Smooth muscle cell (in vitro differentiated cells): ENCODE measurements at regions not wholly inside any gene's neighbourhood (a gene's known extent, or its start where the extent isn't known, plus 50 kb on each side); places are given as distances from the start of the nearest gene placed in this dataset.

Experiments used
- DNase-seq: peaks from one replicate; lab custom pipeline; 2025; ENCODE audit not compliant: unreplicated experiment; lab: John Stamatoyannopoulos, UW
- H2AFZ ChIP-seq: fragments of 200-600 bp; sonication (generic); 2 replicates; pipeline ENCODE4 v1.6.0; 2016; ENCODE audit warnings: antibody characterized with exemption, low read depth, mild to moderate bottlenecking
- H3F3A ChIP-seq: fragments of 200-600 bp; sonication (generic); 2 replicates; pipeline ENCODE4 v1.6.0; 2017; ENCODE audit warnings: antibody characterized with exemption, low read depth
- H3K27ac ChIP-seq: fragments of 200-600 bp; sonication (generic); 2 replicates; pipeline ENCODE4 v1.5.1; 2016; ENCODE audit warnings: low read depth, mild to moderate bottlenecking
- H3K27me3 ChIP-seq: fragments of 200-600 bp; sonication (generic); 2 replicates; pipeline ENCODE4 v1.6.1; 2016; ENCODE audit warnings: low read depth, mild to moderate bottlenecking
- H3K36me3 ChIP-seq: fragments of 200-600 bp; sonication (generic); 2 replicates; pipeline ENCODE4 v1.5.1; 2016; ENCODE audit warnings: low read depth
- H3K4me1 ChIP-seq: fragments of 200-600 bp; sonication (generic); 2 replicates; pipeline ENCODE4 v1.5.1; 2016; ENCODE audit warnings: low read depth
- H3K4me2 ChIP-seq: fragments of 200-600 bp; sonication (generic); 2 replicates; pipeline ENCODE4 v1.6.0; 2016; ENCODE audit warnings: mild to moderate bottlenecking
- H3K4me3 ChIP-seq: fragments of 200-600 bp; sonication (generic); 2 replicates; pipeline ENCODE4 v1.5.1; 2016; ENCODE audit warnings: mild to moderate bottlenecking
- H3K79me2 ChIP-seq: fragments of 200-600 bp; sonication (generic); 2 replicates; pipeline ENCODE4 v1.6.0; 2016; ENCODE audit warnings: low read depth, mild to moderate bottlenecking
- H3K9ac ChIP-seq: fragments of 200-600 bp; sonication (generic); 2 replicates; pipeline ENCODE4 v1.6.0; 2016; ENCODE audit warnings: low read depth
- H3K9me3 ChIP-seq: fragments of 200-600 bp; sonication (generic); replicated peaks from 2 replicates; pipeline ENCODE4 v1.5.1; 2016; ENCODE audit warnings: low read depth
- H4K20me1 ChIP-seq: fragments of 200-600 bp; sonication (generic); 2 replicates; pipeline ENCODE4 v1.6.0; 2016; ENCODE audit warnings: low read depth
- WGBS: methylation state at CpG from one replicate; pipeline ENCODE4 v1.1.7; 2016; ENCODE audit warnings: low lambda C conversion rate; 5-methylcytosine and 5-hydroxymethylcytosine counted together
- TF ChIP-seq, protein P1 (sequence below): fragments of 200-600 bp; sonication (generic); IDR thresholded peaks from 2 replicates; pipeline ENCODE4 v1.5.1; 2017; ENCODE audit warnings: borderline replicate concordance, mild to moderate bottlenecking, antibody characterized with exemption; ENCODE audit not compliant: insufficient read depth, poor library complexity, severe bottlenecking

DNA sequence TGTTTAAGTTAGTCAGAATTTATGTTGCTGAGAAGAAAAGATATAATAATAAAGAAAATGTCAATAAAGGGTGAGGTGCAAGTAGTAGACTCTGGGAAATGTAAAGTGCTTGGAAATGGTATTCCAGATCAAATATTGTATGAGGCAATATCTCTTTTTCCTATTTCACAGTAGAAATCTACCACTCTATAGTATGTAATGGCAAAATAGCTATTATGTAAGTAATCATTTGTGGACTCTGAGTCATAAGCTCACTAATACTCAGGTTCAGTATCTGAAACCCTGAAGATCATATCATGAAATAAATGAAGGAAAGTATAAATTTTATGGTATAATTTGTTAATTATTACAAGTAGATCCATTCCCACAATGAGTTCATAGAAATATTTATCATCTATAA lies 322.1 kb downstream of the PYDC2 start:
- Histone ChIP-seq H3K9me3 (no peaks in the 10 kb centered on the region), H3K4me3 (no peak overlapping the region), H3K4me1 (no peaks in the 10 kb centered on the region), H3F3A (no peaks in the 10 kb centered on the region), H3K27me3 (no peaks in the 10 kb centered on the region), H4K20me1 (no peaks in the 10 kb centered on the region), H3K79me2 (no peaks in the 10 kb centered on the region), H3K36me3 (no peaks in the 10 kb centered on the region), H2AFZ (no peak overlapping the region), H3K9ac (no peak overlapping the region), H3K27ac (no peak overlapping the region), H3K4me2 (no peak overlapping the region)
- no peak for DNase-seq
- TF ChIP-seq, protein P1, sequence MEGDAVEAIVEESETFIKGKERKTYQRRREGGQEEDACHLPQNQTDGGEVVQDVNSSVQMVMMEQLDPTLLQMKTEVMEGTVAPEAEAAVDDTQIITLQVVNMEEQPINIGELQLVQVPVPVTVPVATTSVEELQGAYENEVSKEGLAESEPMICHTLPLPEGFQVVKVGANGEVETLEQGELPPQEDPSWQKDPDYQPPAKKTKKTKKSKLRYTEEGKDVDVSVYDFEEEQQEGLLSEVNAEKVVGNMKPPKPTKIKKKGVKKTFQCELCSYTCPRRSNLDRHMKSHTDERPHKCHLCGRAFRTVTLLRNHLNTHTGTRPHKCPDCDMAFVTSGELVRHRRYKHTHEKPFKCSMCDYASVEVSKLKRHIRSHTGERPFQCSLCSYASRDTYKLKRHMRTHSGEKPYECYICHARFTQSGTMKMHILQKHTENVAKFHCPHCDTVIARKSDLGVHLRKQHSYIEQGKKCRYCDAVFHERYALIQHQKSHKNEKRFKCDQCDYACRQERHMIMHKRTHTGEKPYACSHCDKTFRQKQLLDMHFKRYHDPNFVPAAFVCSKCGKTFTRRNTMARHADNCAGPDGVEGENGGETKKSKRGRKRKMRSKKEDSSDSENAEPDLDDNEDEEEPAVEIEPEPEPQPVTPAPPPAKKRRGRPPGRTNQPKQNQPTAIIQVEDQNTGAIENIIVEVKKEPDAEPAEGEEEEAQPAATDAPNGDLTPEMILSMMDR: no peak

DNA sequence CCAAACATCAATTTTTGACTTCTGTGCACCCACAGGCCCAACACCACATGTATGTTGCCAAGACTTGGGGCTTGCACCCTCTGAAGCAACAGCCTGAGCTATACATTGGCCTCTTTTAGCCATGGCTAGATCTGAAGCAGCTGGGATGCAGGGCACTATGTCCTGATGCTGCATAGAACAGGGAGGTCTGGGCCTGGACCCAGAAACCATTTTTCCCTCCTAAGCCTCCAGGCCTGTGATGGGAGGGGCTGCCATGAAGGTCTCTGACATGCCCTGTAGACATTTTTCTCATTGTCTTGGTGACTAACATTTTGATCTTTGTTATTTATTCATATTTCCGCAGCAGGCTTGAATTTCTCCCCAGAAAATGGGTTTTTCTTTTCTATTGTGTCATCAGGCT lies 330.0 kb downstream of the PYDC2 start:
- H3K9ac ChIP-seq: no peak overlapping the region
- H3K27me3 ChIP-seq: no peaks in the 10 kb centered on the region
- no peak overlapping the region for H3K4me3 ChIP-seq
- TF ChIP-seq, protein P1: no peak
- H3K36me3 ChIP-seq: no peaks in the 10 kb centered on the region
- H2AFZ ChIP-seq: no peak overlapping the region
- 92% methylated on average over 1 of the region's 1 CpG for WGBS
- no peaks in the 10 kb centered on the region for H3K4me1 ChIP-seq
- no peaks in the 10 kb centered on the region for H4K20me1 ChIP-seq
- DNase-seq: no peak
- H3K79me2 ChIP-seq: no peaks in the 10 kb centered on the region
- no peak overlapping the region for H3K27ac ChIP-seq
- H3K9me3 ChIP-seq: no peaks in the 10 kb centered on the region
- H3F3A ChIP-seq: no peaks in the 10 kb centered on the region
- no peak overlapping the region for H3K4me2 ChIP-seq

DNA sequence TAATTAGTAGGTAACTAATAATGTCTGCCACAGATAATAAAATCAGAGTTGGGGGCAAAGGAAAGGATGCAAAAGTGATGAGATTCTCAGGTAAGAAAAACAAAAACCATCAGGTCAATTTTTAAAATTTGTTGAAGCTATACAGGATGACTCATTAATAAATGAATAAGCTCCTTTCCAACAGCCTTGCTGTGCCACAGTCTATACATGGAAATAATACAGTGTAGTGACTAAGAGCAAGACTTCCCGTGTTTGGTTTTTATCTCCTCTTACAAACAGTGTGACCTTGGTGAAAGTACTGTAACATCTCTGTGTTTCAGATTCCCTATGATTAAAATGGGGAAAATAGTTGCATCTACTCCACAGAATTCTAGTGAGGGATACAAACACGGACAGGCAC lies 331.6 kb downstream of the PYDC2 start:
- H3K9me3 ChIP-seq: no peaks in the 10 kb centered on the region
- no peaks in the 10 kb centered on the region for H3F3A ChIP-seq
- H4K20me1 ChIP-seq: no peaks in the 10 kb centered on the region
- no peaks in the 10 kb centered on the region for H3K4me1 ChIP-seq
- no peak overlapping the region for H3K27ac ChIP-seq
- no peak overlapping the region for H3K4me3 ChIP-seq
- no peaks in the 10 kb centered on the region for H3K36me3 ChIP-seq
- H3K27me3 ChIP-seq: no peaks in the 10 kb centered on the region
- WGBS: 65% methylated on average over 2 of the region's 2 CpGs
- no peaks in the 10 kb centered on the region for H3K79me2 ChIP-seq
- no peak for DNase-seq
- H3K4me2 ChIP-seq: no peak overlapping the region
- TF ChIP-seq, protein P1: no peak
- no peak overlapping the region for H3K9ac ChIP-seq
- no peak overlapping the region for H2AFZ ChIP-seq

DNA sequence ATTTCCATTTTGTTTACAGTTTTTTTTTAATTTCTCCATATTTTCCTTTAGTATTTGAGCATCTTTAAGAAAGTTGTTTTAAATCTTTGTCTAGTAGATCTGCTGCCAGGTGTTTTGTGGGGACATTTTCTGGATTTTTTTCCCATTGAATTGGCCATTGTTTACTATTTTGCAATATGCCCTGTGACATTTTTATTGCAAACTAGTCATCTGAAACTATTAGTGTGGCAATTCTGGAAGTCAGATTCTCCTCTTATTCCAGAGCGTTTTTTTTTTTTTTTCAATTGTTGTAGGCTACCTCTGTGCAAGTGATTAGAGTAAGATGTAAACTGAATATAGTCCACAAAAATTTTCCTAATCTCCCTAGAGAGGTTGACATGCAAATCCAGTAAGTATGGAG lies 334.2 kb downstream of the PYDC2 start:
- Histone ChIP-seq H2AFZ (no peak overlapping the region), H3K4me1 (no peaks in the 10 kb centered on the region), H3K4me3 (no peak overlapping the region), H3K9me3 (no peaks in the 10 kb centered on the region), H3K79me2 (no peaks in the 10 kb centered on the region), H4K20me1 (no peaks in the 10 kb centered on the region), H3K27me3 (no peaks in the 10 kb centered on the region), H3K4me2 (no peak overlapping the region), H3K9ac (no peak overlapping the region), H3K36me3 (no peaks in the 10 kb centered on the region), H3F3A (no peaks in the 10 kb centered on the region), H3K27ac (no peak overlapping the region)
- TF ChIP-seq, protein P1: no peak
- WGBS: 93% methylated on average over 1 of the region's 1 CpG
- no peak for DNase-seq
